Pancreas (tissue), 10 donors: ENCODE measurements at regions not wholly inside any gene's neighbourhood (a gene's known extent, or its start where the extent isn't known, plus 50 kb on each side); places are given as distances from the start of the nearest gene placed in this dataset.
"Not testable (repeated sequence)": the region's sequence is repeated elsewhere in the genome, so short reads cannot be mapped to it uniquely, and the experiment has no call there.

Experiments used
- ATAC-seq, 4 donors: fragments of 200-7000 bp; cut with Tn5 transposase; one replicate each; pipeline versions ENCODE4 v1.8.0 to v1.9.1; 2020; ENCODE audit warnings: mild to moderate bottlenecking in 4 of 4, moderate library complexity in 4 of 4
- DNase-seq, 6 donors: peaks; one replicate each; pipeline ENCODE4 v3.0.0-alpha.2; 2020
- FAIRE-seq: peaks from 2 replicates; lab custom pipeline; 2012; peaks lifted over from hg19 to GRCh38; lab: Jason Lieb, UNC
- H3K27ac ChIP-seq, 4 donors: fragments of 200-600 bp; sonication (generic); 1 replicate in 3 of 4; 2 replicates in 1 of 4; pipeline versions ENCODE4 v1.5.0 to v1.8.0; 2020
- H3K27me3 ChIP-seq, 4 donors: fragments of 200-600 bp; one replicate each; pipeline ENCODE4 v1.8.0; 2021
- H3K36me3 ChIP-seq, 3 donors: fragments of 200-600 bp; sonication (generic) in 1 of 3; one replicate each; pipeline versions ENCODE4 v1.5.0 to v1.8.0; 2020 to 2021
- H3K4me1 ChIP-seq, 3 donors: fragments of 200-600 bp; one replicate each; pipeline ENCODE4 v1.8.0; 2021
- H3K4me3 ChIP-seq, 4 donors: fragments of 200-600 bp; sonication (generic) in 2 of 4; one replicate each; pipeline versions ENCODE4 v1.5.0 to v1.8.0; 2020 to 2021
- H3K9me3 ChIP-seq, 4 donors: fragments of 200-600 bp; one replicate each; pipeline ENCODE4 v1.8.0; 2021
- CTCF ChIP-seq, 4 donors: fragments of 200-600 bp; sonication (generic) in 3 of 4; IDR thresholded peaks; one replicate each; pipeline versions ENCODE4 v1.5.0 to v1.8.0; 2021; ENCODE audit warnings: antibody characterized with exemption in 4 of 4
- WGBS, 2 donors: extraction: QIAGEN DNeasy Blood & Tissue Kit; methylation state at CpG; one replicate each; pipeline ENCODE4 v1.1.7; 2013; 5-methylcytosine and 5-hydroxymethylcytosine counted together
- intact Hi-C, 3 donors: fragments of 100-400 bp; cut with DNase I; formaldehyde crosslinking; loops; one replicate each; pipeline versions ENCODE4 v1.11.1 to v1.14.2; 2022
- donor health status: healthy with polysubstance abuse.
- donor health status: DM: no; HTN: no; CAD: no; lungs with moderate emphysema.
- donor health status: DM: no; HTN: no; CAD: no.
- donor health status: control.
- donor health status: control.
- donor health status: Bipolar disorder and iron deficiency.
- donor health status: DM: yes; HTN: yes; CAD: no.
- donor health status: DM: no; HTN: no; CAD: no.
- donor health status: DM: no; HTN: no; CAD: no.
- donor health status: DM: yes; HTN: yes; CAD: no.

GRCh38 chrX:85569096-85569495 lies 189.6 kb upstream of the POF1B start:
- no peaks in the 10 kb centered on the region for H3K4me1 ChIP-seq
- no peak overlapping the region for H3K4me3 ChIP-seq
- TF ChIP-seq CTCF (IDR thresholded peaks at IDR 0.05) = no peak
- no peaks in the 10 kb centered on the region for H3K9me3 ChIP-seq
- FAIRE-seq (no peak), ATAC-seq (no peak), DNase-seq (no peak)
- no peak overlapping the region for H3K27ac ChIP-seq
- intact Hi-C loops = no loop called here
- no peaks in the 10 kb centered on the region for H3K36me3 ChIP-seq
- WGBS, 2 donors = 45 to 50% methylated on average over 1 of the region's 1 CpG
- H3K27me3 ChIP-seq = peaks cover 0 to 14% (median 1%) of the 10 kb centered on the region in 4 donors

DNA sequence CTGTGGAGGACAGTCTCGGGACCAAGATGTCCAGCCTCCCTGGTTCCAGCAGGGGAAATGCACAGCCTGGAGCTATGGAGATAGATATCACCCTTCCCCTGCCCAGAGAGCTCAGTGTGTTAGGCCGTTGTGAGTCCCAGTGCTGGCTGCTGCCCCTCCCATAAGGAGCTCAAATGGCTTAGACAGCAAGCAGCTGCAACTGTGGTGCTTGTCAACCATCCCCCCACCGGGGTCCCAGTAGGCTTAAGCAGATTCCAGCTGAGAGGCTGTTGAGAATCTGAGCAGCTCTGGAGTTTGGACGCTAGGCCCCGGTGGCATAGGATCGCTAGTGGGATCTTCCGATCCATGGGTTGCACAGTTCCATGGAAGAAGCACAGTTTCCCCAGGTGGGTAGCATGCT lies 181.8 kb upstream of the POF1B start:
- no peak for FAIRE-seq
- Histone ChIP-seq H3K4me3 (no peak overlapping the region), H3K27me3 (peaks cover 0 to 6% (median 0%) of the 10 kb centered on the region in 4 donors), H3K9me3 (no peaks in the 10 kb centered on the region), H3K36me3 (no peaks in the 10 kb centered on the region), H3K27ac (no peak overlapping the region), H3K4me1 (no peaks in the 10 kb centered on the region)
- WGBS, 2 donors = 61 to 62% methylated on average over 7 of the region's 7 CpGs
- ATAC-seq = no peak
- TF ChIP-seq CTCF (IDR thresholded peaks at IDR 0.05) = no peak
- intact Hi-C loops = no loop called here
- no peak for DNase-seq

- no peak overlapping the region for H3K4me3 ChIP-seq
- no peaks in the 10 kb centered on the region for H3K27me3 ChIP-seq
- WGBS, 2 donors = 4% methylated on average over 4 of the region's 4 CpGs
- peak; percentile 99 for FAIRE-seq
- no peak for ATAC-seq
- no peak for DNase-seq
- H3K9me3 ChIP-seq = no peaks in the 10 kb centered on the region
- intact Hi-C loops = loop anchor here in 1 of 3 donors (10.0 kb wide), 1 partner anchor 440 kb away; no protein-coding TSS in a partner anchor
- H3K4me1 ChIP-seq = no peaks in the 10 kb centered on the region
- no peaks in the 10 kb centered on the region for H3K36me3 ChIP-seq
- no peak overlapping the region for H3K27ac ChIP-seq
- TF ChIP-seq CTCF (IDR thresholded peaks at IDR 0.05) = peak; percentile 20 to 38 (median 29)
These were observed 165.1 kb upstream of the POF1B start for GRCh38 chrX:85544609-85545008.

DNA sequence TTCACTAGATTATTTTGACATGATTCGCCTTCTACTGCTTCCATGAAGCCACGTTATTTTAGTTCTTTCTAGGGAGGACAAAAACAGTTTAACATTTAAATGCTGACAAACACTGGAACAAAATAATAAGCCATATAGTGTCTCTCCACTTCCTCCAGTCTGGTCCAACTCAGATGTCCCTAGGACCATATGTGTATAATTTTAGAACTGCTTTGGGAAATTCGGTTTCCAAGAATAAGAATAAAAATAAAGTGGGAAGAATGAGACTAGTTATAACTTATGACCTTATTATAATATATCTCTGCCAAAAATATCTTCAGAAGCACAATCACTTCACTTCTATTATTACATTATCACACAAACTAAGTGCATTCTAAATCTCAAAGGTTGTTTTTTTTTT lies 164.4 kb upstream of the POF1B start:
- DNase-seq = no peak
- 66 to 71% methylated on average over 3 of the region's 3 CpGs for WGBS, 2 donors
- intact Hi-C loops = loop anchor here in 1 of 3 donors (10.0 kb wide), 1 partner anchor 439 kb away; no protein-coding TSS in a partner anchor
- no peak for TF ChIP-seq CTCF (IDR thresholded peaks at IDR 0.05)
- ATAC-seq = no peak
- Histone ChIP-seq H3K27ac (no peak overlapping the region), H3K4me3 (no peak overlapping the region), H3K9me3 (no peaks in the 10 kb centered on the region), H3K4me1 (no peaks in the 10 kb centered on the region), H3K27me3 (no peaks in the 10 kb centered on the region), H3K36me3 (no peaks in the 10 kb centered on the region)
- peak; percentile 78 for FAIRE-seq

DNA sequence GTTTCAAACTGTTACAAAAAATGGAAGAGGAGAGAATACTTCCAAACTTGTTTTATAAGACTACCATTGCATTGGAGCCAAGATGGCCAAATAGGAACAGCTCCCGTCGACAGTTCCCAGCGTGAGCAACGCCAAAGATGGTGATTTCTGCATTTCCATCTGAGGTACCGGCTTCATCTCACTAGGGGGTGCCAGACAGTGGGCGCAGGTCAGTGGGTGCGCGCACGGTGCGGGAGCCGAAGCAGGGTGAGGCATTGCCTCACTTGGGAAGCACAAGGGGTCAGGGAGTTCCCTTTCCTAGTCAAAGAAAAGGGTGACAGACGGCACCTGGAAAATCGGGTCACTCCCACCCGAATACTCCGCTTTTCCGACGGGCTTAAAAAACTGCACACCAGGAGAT lies 149.7 kb upstream of the POF1B start:
- 79 to 89% methylated on average over 17 of the region's 17 CpGs for WGBS, 2 donors
- H3K27ac ChIP-seq, intact Hi-C loops, ATAC-seq, H3K4me3 ChIP-seq, H3K4me1 ChIP-seq, DNase-seq, H3K27me3 ChIP-seq, H3K9me3 ChIP-seq, H3K36me3 ChIP-seq, FAIRE-seq: not testable (repeated sequence)
